IPS-NIHi7 (cell line): ENCODE measurements at regions not wholly inside any gene's neighbourhood (a gene's known extent, or its start where the extent isn't known, plus 50 kb on each side); places are given as distances from the start of the nearest gene placed in this dataset.
"Not testable (repeated sequence)": the region's sequence is repeated elsewhere in the genome, so short reads cannot be mapped to it uniquely, and the experiment has no call there.

Experiments
- DNase-seq: peaks from one replicate; pipeline ENCODE4 v3.0.0; 2012; ENCODE audit warnings: mixed read lengths; ENCODE audit errors: extremely low spot score

GRCh38 chr2:67290451-67291290, 106.5 kb upstream of the ETAA1 start:
- no peak for DNase-seq

- no peak for DNase-seq
These were observed 102.9 kb upstream of the ETAA1 start for GRCh38 chr2:67294218-67294617.

GRCh38 chr2:67295406-67295805, 101.7 kb upstream of the ETAA1 start:
- DNase-seq, result no peak

- DNase-seq, result no peak
These were observed 101.3 kb upstream of the ETAA1 start for GRCh38 chr2:67295851-67296250.

GRCh38 chr2:67304300-67304890, 92.7 kb upstream of the ETAA1 start:
- DNase-seq, result no peak

GRCh38 chr2:67309281-67309680, 87.9 kb upstream of the ETAA1 start:
- DNase-seq, result no peak

- DNase-seq, result no peak
These were observed 85.6 kb upstream of the ETAA1 start for GRCh38 chr2:67311536-67311935.

- DNase-seq, result no peak
These were observed 84.3 kb upstream of the ETAA1 start for GRCh38 chr2:67312871-67313270.

- no peak for DNase-seq
These were observed 83.6 kb upstream of the ETAA1 start for GRCh38 chr2:67313536-67313935.

- DNase-seq, result no peak
These were observed 79.1 kb upstream of the ETAA1 start for GRCh38 chr2:67318031-67318430.

GRCh38 chr2:67318563-67318962, 78.6 kb upstream of the ETAA1 start:
- DNase-seq, result no peak

GRCh38 chr2:67318993-67319481, 78.1 kb upstream of the ETAA1 start:
- DNase-seq, result no peak

- DNase-seq, result no peak
These were observed 76.1 kb upstream of the ETAA1 start for GRCh38 chr2:67320861-67321587.

GRCh38 chr2:67321588-67321903, 75.6 kb upstream of the ETAA1 start:
- no peak for DNase-seq

- DNase-seq, result peak; percentile 61
These were observed 74.7 kb upstream of the ETAA1 start for GRCh38 chr2:67322353-67323001.

- no peak for DNase-seq
These were observed 73.7 kb upstream of the ETAA1 start for GRCh38 chr2:67323209-67323991.

- no peak for DNase-seq
These were observed 67.6 kb upstream of the ETAA1 start for GRCh38 chr2:67329513-67329912.

- no peak for DNase-seq
These were observed 67.2 kb upstream of the ETAA1 start for GRCh38 chr2:67329951-67330350.

- DNase-seq, result not testable (repeated sequence)
These were observed 65.6 kb upstream of the ETAA1 start for GRCh38 chr2:67331419-67332086.

GRCh38 chr2:67337903-67338302, 59.2 kb upstream of the ETAA1 start:
- no peak for DNase-seq
